OCI-LY7 (cell line): ENCODE measurements at regions not wholly inside any gene's neighbourhood (a gene's known extent, or its start where the extent isn't known, plus 50 kb on each side); places are given as distances from the start of the nearest gene placed in this dataset.

Experiments
- BruUV-seq: library from RNA; stranded (reverse); fragments of 400-500 nt; replicated peaks from 2 replicates; lab custom pipeline; 2021; lab: Mats Ljungman, UMichigan
- CTCF ChIA-PET: fragments of 300-600 bp; sonication (Branson Sonifier 250); formaldehyde crosslinking; loops from one replicate; lab custom pipeline; 2022; ENCODE audit warnings: antibody characterized with exemption; ENCODE audit not compliant: unreplicated experiment; lab: Charles Lee
- POLR2A ChIA-PET: fragments of 300-600 bp; sonication (Branson Sonifier 250); formaldehyde crosslinking; loops from one replicate; lab custom pipeline; 2022; ENCODE audit warnings: antibody characterized with exemption; lab: Charles Lee
- DNase-seq: peaks from one replicate; pipeline ENCODE4 v3.0.0-alpha.2; 2015; ENCODE audit warnings: low spot score
- H2AFZ ChIP-seq: fragments of 200-600 bp; sonication (generic), shearing (Covaris generic); 2 replicates; pipeline ENCODE4 v1.6.1; 2014; ENCODE audit warnings: mild to moderate bottlenecking, antibody characterized with exemption, low read length, moderate library complexity
- H3K27ac ChIP-seq: fragments of 200-600 bp; sonication (generic); 2 replicates; pipeline ENCODE4 v1.5.1; 2014; ENCODE audit warnings: mixed run types, low read depth, mild to moderate bottlenecking, moderate library complexity, low read length, inconsistent platforms; ENCODE audit not compliant: poor library complexity, severe bottlenecking
- H3K36me3 ChIP-seq: fragments of 200-600 bp; sonication (generic); 2 replicates; pipeline ENCODE4 v1.6.1; 2014; ENCODE audit warnings: mild to moderate bottlenecking, antibody characterized with exemption, low read length, moderate library complexity, mixed read lengths; ENCODE audit not compliant: insufficient read depth
- H3K4me1 ChIP-seq: fragments of 200-600 bp; sonication (generic); 2 replicates; pipeline ENCODE4 v1.5.1; 2014; ENCODE audit warnings: mild to moderate bottlenecking, low read length; ENCODE audit not compliant: insufficient read depth, poor library complexity, severe bottlenecking
- H3K4me2 ChIP-seq: fragments of 200-600 bp; sonication (generic); 2 replicates; pipeline ENCODE4 v1.6.1; 2014; ENCODE audit warnings: mild to moderate bottlenecking, low read length
- H3K4me3 ChIP-seq: fragments of 200-600 bp; sonication (generic); 2 replicates; pipeline ENCODE4 v1.5.1; 2014; ENCODE audit warnings: mild to moderate bottlenecking, low read depth, low read length; ENCODE audit not compliant: poor library complexity, severe bottlenecking
- H3K79me2 ChIP-seq: fragments of 200-600 bp; sonication (generic); 2 replicates; pipeline ENCODE4 v1.6.1; 2016; ENCODE audit warnings: low read depth, mild to moderate bottlenecking, low read length, moderate library complexity, mixed read lengths; ENCODE audit not compliant: insufficient read depth
- H3K9me2 ChIP-seq: fragments of 200-600 bp; sonication (generic); 2 replicates; pipeline ENCODE4 v1.6.1; 2016; ENCODE audit warnings: mild to moderate bottlenecking, low read length, mixed read lengths; ENCODE audit not compliant: insufficient read depth
- H3K9me3 ChIP-seq: fragments of 200-600 bp; sonication (generic); 2 replicates; pipeline ENCODE4 v1.6.1; 2014; ENCODE audit warnings: mild to moderate bottlenecking, mixed run types, low read length, mixed read lengths
- H4K20me1 ChIP-seq: fragments of 200-600 bp; sonication (generic); 2 replicates; pipeline ENCODE4 v1.6.1; 2014; ENCODE audit warnings: mild to moderate bottlenecking, antibody characterized with exemption, low read length, moderate library complexity, mixed read lengths; ENCODE audit not compliant: insufficient read depth
- EZH2phosphoT487 ChIP-seq: fragments of 200-600 bp; sonication (generic); IDR thresholded peaks from 2 replicates; pipeline ENCODE4 v1.6.1; 2018; ENCODE audit warnings: low read depth, borderline replicate concordance, mild to moderate bottlenecking, mixed run types, antibody characterized with exemption, low read length, moderate library complexity, mixed read lengths
- intact Hi-C: fragments of 100-400 bp; cut with micrococcal nuclease; formaldehyde crosslinking; loops from one replicate; pipeline ENCODE4 v1.10.0; 2022; ENCODE audit not compliant: unreplicated experiment
- TF ChIP-seq, protein P1 (sequence below): fragments of 200-600 bp; sonication (generic); conservative IDR thresholded peaks from 2 replicates; pipeline ENCODE4 v1.5.1; 2014; ENCODE audit warnings: mild to moderate bottlenecking, antibody characterized with exemption, low read length, moderate library complexity, mixed read lengths

DNA sequence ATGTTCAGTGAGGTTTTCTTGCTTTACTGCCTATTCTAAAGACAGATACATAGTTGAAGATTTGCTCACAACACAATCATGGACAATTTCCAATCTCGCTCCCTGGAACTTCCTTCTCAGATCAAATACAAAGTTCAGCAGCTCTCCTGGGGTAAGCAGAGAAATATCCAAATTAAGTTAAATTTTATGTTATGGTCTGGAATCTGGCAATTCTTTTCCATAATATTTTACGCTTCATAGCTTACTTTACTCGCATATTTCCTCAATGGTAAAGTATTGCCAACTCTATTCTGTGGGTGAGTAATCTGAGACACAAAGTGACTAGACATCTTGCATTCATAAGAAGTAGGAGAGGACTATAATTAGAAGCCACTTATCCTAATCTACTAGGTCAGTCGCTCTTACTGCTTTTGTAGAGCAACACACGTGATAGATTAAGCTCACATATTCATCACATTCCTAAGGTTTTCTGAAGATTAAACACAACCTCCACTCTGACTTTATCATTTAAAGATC, 529.4 kb downstream of the CCDC85A start:
- DNase-seq: no peak
- Histone ChIP-seq H3K4me1 (no peaks in the 10 kb centered on the region), H3K9me3 (no peaks in the 10 kb centered on the region), H3K4me2 (no peak overlapping the region), H3K36me3 (no peaks in the 10 kb centered on the region), H3K27ac (no peak overlapping the region), H2AFZ (no peak overlapping the region), H3K9me2 (no peaks in the 10 kb centered on the region), H4K20me1 (no peaks in the 10 kb centered on the region), H3K4me3 (no peak overlapping the region), H3K79me2 (no peaks in the 10 kb centered on the region)
- CTCF ChIA-PET: no interaction called here
- POLR2A ChIA-PET: interaction anchor here (0.6 kb wide), 1 partner anchor 326 kb away, joined by 4 read pairs; no protein-coding TSS in a partner anchor
- intact Hi-C loops: no loop called here
- TF ChIP-seq EZH2phosphoT487: no peak
- TF ChIP-seq, protein P1, sequence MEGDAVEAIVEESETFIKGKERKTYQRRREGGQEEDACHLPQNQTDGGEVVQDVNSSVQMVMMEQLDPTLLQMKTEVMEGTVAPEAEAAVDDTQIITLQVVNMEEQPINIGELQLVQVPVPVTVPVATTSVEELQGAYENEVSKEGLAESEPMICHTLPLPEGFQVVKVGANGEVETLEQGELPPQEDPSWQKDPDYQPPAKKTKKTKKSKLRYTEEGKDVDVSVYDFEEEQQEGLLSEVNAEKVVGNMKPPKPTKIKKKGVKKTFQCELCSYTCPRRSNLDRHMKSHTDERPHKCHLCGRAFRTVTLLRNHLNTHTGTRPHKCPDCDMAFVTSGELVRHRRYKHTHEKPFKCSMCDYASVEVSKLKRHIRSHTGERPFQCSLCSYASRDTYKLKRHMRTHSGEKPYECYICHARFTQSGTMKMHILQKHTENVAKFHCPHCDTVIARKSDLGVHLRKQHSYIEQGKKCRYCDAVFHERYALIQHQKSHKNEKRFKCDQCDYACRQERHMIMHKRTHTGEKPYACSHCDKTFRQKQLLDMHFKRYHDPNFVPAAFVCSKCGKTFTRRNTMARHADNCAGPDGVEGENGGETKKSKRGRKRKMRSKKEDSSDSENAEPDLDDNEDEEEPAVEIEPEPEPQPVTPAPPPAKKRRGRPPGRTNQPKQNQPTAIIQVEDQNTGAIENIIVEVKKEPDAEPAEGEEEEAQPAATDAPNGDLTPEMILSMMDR: no peak
- no TSS peak for BruUV-seq

DNA sequence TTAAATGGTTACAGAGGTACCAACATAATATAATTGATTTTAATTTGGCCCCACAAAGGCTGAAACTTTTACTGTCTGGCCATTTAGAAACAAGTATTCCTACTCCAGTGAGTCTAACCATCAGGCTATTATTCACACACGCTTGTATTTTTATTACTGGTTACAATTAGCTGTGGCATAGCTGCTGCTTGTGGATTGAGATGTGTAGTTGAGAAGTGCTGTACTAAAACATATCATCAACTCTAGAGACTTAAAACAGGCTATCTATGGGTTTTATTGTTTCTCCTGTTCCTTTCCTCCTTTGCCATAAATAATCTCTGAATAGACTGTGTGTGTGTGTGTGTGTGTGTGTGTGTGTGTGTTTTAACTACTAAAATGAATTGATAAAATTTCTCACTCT, 530.2 kb downstream of the CCDC85A start:
- no TSS peak for BruUV-seq
- Histone ChIP-seq H2AFZ (no peak overlapping the region), H3K4me1 (no peaks in the 10 kb centered on the region), H4K20me1 (no peaks in the 10 kb centered on the region), H3K4me2 (no peak overlapping the region), H3K27ac (no peak overlapping the region), H3K79me2 (no peaks in the 10 kb centered on the region), H3K4me3 (no peak overlapping the region), H3K36me3 (no peaks in the 10 kb centered on the region), H3K9me3 (no peaks in the 10 kb centered on the region), H3K9me2 (no peaks in the 10 kb centered on the region)
- POLR2A ChIA-PET: no interaction called here
- no peak for TF ChIP-seq EZH2phosphoT487
- TF ChIP-seq, protein P1: no peak
- intact Hi-C loops: no loop called here
- DNase-seq: no peak
- CTCF ChIA-PET: no interaction called here

DNA sequence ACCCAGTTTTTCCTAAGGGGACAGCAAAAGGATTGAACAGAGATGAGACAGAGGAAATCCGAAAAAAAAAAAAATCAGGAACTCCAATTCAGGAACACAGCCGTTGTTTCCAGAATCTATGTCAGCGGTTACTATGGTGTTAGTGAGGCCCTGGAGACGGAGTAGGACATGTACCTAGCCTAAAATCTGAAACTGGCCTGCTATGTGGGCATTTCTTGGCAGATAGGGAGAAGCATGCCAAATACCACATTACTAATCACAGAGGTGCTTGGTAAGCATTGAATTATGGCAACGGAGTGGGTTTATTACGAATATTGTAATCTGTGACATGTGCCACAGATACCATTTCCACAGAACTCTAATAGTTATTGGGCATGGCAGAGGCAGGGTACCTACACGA, 530.6 kb downstream of the CCDC85A start:
- H3K9me3 ChIP-seq: no peaks in the 10 kb centered on the region
- H3K79me2 ChIP-seq: no peaks in the 10 kb centered on the region
- DNase-seq: no peak
- H3K4me2 ChIP-seq: no peak overlapping the region
- no peaks in the 10 kb centered on the region for H3K36me3 ChIP-seq
- no peak overlapping the region for H2AFZ ChIP-seq
- POLR2A ChIA-PET: no interaction called here
- H3K4me1 ChIP-seq: no peaks in the 10 kb centered on the region
- H3K4me3 ChIP-seq: no peak overlapping the region
- no peak for TF ChIP-seq EZH2phosphoT487
- TF ChIP-seq, protein P1: no peak
- no peak overlapping the region for H3K27ac ChIP-seq
- intact Hi-C loops: no loop called here
- CTCF ChIA-PET: no interaction called here
- no TSS peak for BruUV-seq
- no peaks in the 10 kb centered on the region for H4K20me1 ChIP-seq
- H3K9me2 ChIP-seq: no peaks in the 10 kb centered on the region
